ENCODE measurements at regions not wholly inside any gene's neighbourhood (a gene's known extent, or its start where the extent isn't known, plus 50 kb on each side); places are given as distances from the start of the nearest gene placed in this dataset.

- H2BK12ac ChIP-seq (ENCODE audit: low read depth, low read length), result no peak overlapping the region
- DNase-seq (ENCODE audit: low read depth in 1 of 2, low spot score in 2 of 2) (no peak), FAIRE-seq (no peak)
- POLR2A ChIA-PET (ENCODE audit: partially characterized antibody), result no interaction called here
- H3K56ac ChIP-seq (replicated peaks; ENCODE audit: insufficient read length, low read depth, low read length), result no peak overlapping the region
- no peak overlapping the region for H3K23ac ChIP-seq (ENCODE audit: insufficient read length)
- H3K18ac ChIP-seq (ENCODE audit: extremely low read depth, low read length), result no peak overlapping the region
- 94% methylated on average over 1 of the region's 1 CpG; no CpG with 5 or more reads in 1 of the 2 experiments for WGBS, 2 experiments (ENCODE audit: extremely low coverage in 1 of 2, insufficient coverage in 1 of 2, insufficient read length in 1 of 2, insufficient replicate concordance in 2 of 2, low coverage in 1 of 2, low lambda C conversion rate in 2 of 2, missing lambda C conversion rate in 1 of 2)
- no peak overlapping the region for H3K9ac ChIP-seq (replicated peaks in 1 of 4; ENCODE audit: extremely low read depth in 1 of 4, low read depth in 3 of 4, low read length in 3 of 4)
- H3K4me3 ChIP-seq (ENCODE audit: extremely low read depth in 1 of 4, insufficient read depth in 2 of 4, low read depth in 3 of 4, low read length in 4 of 4), result no peak overlapping the region
- no peaks in the 10 kb centered on the region for H3K79me2 ChIP-seq (ENCODE audit: control insufficient read depth in 1 of 2, insufficient read depth in 2 of 2, low read length in 2 of 2)
- no peak overlapping the region for H2BK120ac ChIP-seq (replicated peaks; ENCODE audit: low read depth, low read length)
- H2BK20ac ChIP-seq (ENCODE audit: low read length), result no peak overlapping the region
- H3K27ac ChIP-seq (ENCODE audit: low read depth, low read length), result no peak overlapping the region
- no peaks in the 10 kb centered on the region for H4K20me1 ChIP-seq (replicated peaks in 1 of 2; ENCODE audit: control insufficient read depth in 1 of 2, insufficient read depth in 2 of 2, low read length in 2 of 2)
- no peak overlapping the region for H2BK5ac ChIP-seq (ENCODE audit: low read depth, low read length)
- H3K4ac ChIP-seq (replicated peaks; ENCODE audit: insufficient read length, low read depth, low read length), result no peak overlapping the region
- no peaks in the 10 kb centered on the region for H3K9me3 ChIP-seq (ENCODE audit: insufficient read depth in 2 of 2, low read depth in 1 of 2, low read length in 1 of 2)
- H3K36me3 ChIP-seq (ENCODE audit: control insufficient read depth in 2 of 4, insufficient read depth in 4 of 4, low read length in 3 of 4), result no peaks in the 10 kb centered on the region
- no peak overlapping the region for H3K4me2 ChIP-seq (ENCODE audit: insufficient read depth in 1 of 2, low read depth in 2 of 2, low read length in 2 of 2)
- no peaks in the 10 kb centered on the region for H3K4me1 ChIP-seq (replicated peaks in 1 of 4; ENCODE audit: control insufficient read depth in 3 of 4, insufficient read depth in 4 of 4, low read length in 3 of 4)
- TF ChIP-seq ZNF274 (IDR thresholded peaks at IDR 0.05; ENCODE audit: borderline replicate concordance, extremely low read depth, low read length), result no peak
- TF ChIP-seq TBP (IDR thresholded peaks at IDR 0.05; ENCODE audit: low read depth, low read length), result no peak
- TF ChIP-seq CHD1 (IDR thresholded peaks at IDR 0.05; ENCODE audit: low read depth, low read length), result no peak
- TF ChIP-seq SP4 (IDR thresholded peaks at IDR 0.05; ENCODE audit: low read length), result no peak
- no peak overlapping the region for H3K14ac ChIP-seq (ENCODE audit: insufficient read length)
- no peaks in the 10 kb centered on the region for H3K27me3 ChIP-seq (replicated peaks in 1 of 4; ENCODE audit: control insufficient read depth in 3 of 4, extremely low read depth in 1 of 4, insufficient read depth in 3 of 4, low read length in 3 of 4)
- no peaks in the 10 kb centered on the region for H3K79me1 ChIP-seq (ENCODE audit: low read depth, low read length)
- H4K8ac ChIP-seq (ENCODE audit: extremely low read depth, insufficient read depth, low read length), result no peak overlapping the region
- H3K23me2 ChIP-seq (ENCODE audit: low read depth, low read length), result no peaks in the 10 kb centered on the region
- CTCF ChIA-PET (ENCODE audit: partially characterized antibody), result no interaction called here
- no peak overlapping the region for H4K91ac ChIP-seq (replicated peaks; ENCODE audit: insufficient read length, low read length)
- no peak overlapping the region for H2AK5ac ChIP-seq (ENCODE audit: low read depth, low read length)
- no peak overlapping the region for H4K5ac ChIP-seq (ENCODE audit: insufficient read length, low read depth, low read length)
- H2BK15ac ChIP-seq (ENCODE audit: low read length), result no peak overlapping the region
- H2AFZ ChIP-seq (ENCODE audit: low read length), result no peak overlapping the region
Observed at GRCh38 chr4:33270403-33270802, 2550.2 kb downstream of the PCDH7 start.
